GM13977 (cell line): ENCODE measurements at regions not wholly inside any gene's neighbourhood (a gene's known extent, or its start where the extent isn't known, plus 50 kb on each side); places are given as distances from the start of the nearest gene placed in this dataset.

Source experiments
- DNase-seq: peaks from one replicate; pipeline ENCODE4 v3.0.0; 2012; ENCODE audit warnings: low spot score
- CTCF ChIP-seq: IDR thresholded peaks from 2 replicates; pipeline ENCODE4 v1.5.1; 2012; ENCODE audit warnings: mild to moderate bottlenecking, control low read depth; ENCODE audit not compliant: insufficient read depth; ENCODE audit errors: extremely low read depth, missing control alignments
- in situ Hi-C: fragments of 300-500 bp; cut with MboI; formaldehyde crosslinking; loops from one replicate; pipeline ENCODE4 v1.12.0; 2022; ENCODE audit warnings: low sequenced_read_pairs, low pct_unique_long_range_greater_than_20kb, mixed read lengths, inconsistent platforms; ENCODE audit not compliant: unreplicated experiment

- in situ Hi-C loops, result no loop called here
- TF ChIP-seq CTCF, result no peak
- DNase-seq, result no peak
Observed at GRCh38 chr16:86816930-86817625, 238.7 kb downstream of the FOXL1 start.

- TF ChIP-seq CTCF, result no peak
- DNase-seq, result no peak
- in situ Hi-C loops, result no loop called here
Observed at GRCh38 chr16:86818671-86819532, 240.6 kb downstream of the FOXL1 start.

- in situ Hi-C loops, result no loop called here
- TF ChIP-seq CTCF, result no peak
- DNase-seq, result no peak
Observed at GRCh38 chr16:86819533-86819892, 241.2 kb downstream of the FOXL1 start.

- in situ Hi-C loops, result no loop called here
- DNase-seq, result no peak
- TF ChIP-seq CTCF, result no peak
Observed at GRCh38 chr16:86821895-86822294, 243.5 kb downstream of the FOXL1 start.

GRCh38 chr16:86823125-86823524 lies 244.8 kb downstream of the FOXL1 start:
- in situ Hi-C loops, result no loop called here
- no peak for TF ChIP-seq CTCF

GRCh38 chr16:86823888-86824671 lies 245.7 kb downstream of the FOXL1 start:
- DNase-seq, result no peak
- TF ChIP-seq CTCF, result no peak
- in situ Hi-C loops, result no loop called here

More at GRCh38 chr16:86823125-86823524, 244.8 kb downstream of the FOXL1 start:
- DNase-seq, result no peak
